Mucosa of descending colon (tissue), 3 donors: ENCODE measurements at regions not wholly inside any gene's neighbourhood (a gene's known extent, or its start where the extent isn't known, plus 50 kb on each side); places are given as distances from the start of the nearest gene placed in this dataset.

ENCODE experiments used
- ATAC-seq: fragments of 200-7000 bp; cut with Tn5 transposase; one replicate; pipeline ENCODE4 v1.9.1; 2020; ENCODE audit warnings: mild to moderate bottlenecking, moderate library complexity
- DNase-seq, 3 donors: peaks; one replicate each; pipeline ENCODE4 v3.0.0-alpha.2; 2020
- H3K36me3 ChIP-seq: fragments of 200-600 bp; one replicate; pipeline ENCODE4 v1.8.0; 2021; ENCODE audit warnings: low read depth, mild to moderate bottlenecking
- H3K4me1 ChIP-seq: fragments of 200-600 bp; one replicate; pipeline ENCODE4 v1.8.0; 2021; ENCODE audit warnings: low read depth, mild to moderate bottlenecking
- H3K4me3 ChIP-seq: fragments of 200-600 bp; one replicate; pipeline ENCODE4 v1.8.0; 2021; ENCODE audit warnings: mild to moderate bottlenecking
- H3K9me3 ChIP-seq: fragments of 200-600 bp; one replicate; pipeline ENCODE4 v1.8.0; 2021; ENCODE audit warnings: mild to moderate bottlenecking
- intact Hi-C, 2 donors: fragments of 100-400 bp; cut with DNase I in 1 of 2; cut with micrococcal nuclease in 1 of 2; formaldehyde crosslinking; loops; one replicate each; pipeline versions ENCODE4 v1.11.0 to v1.11.1; 2022; cut with DNase I, micrococcal nuclease
- TF ChIP-seq, protein P1 (sequence below): fragments of 200-600 bp; IDR thresholded peaks from one replicate; pipeline ENCODE4 v1.8.0; 2022; ENCODE audit warnings: antibody characterized with exemption, mild to moderate bottlenecking
- donor health status: DM: no; HTN: no; CAD: no; lungs with moderate emphysema.
- donor health status: DM: no; HTN: no; CAD: no.
- donor health status: DM: no; HTN: yes; CAD: no.

DNA sequence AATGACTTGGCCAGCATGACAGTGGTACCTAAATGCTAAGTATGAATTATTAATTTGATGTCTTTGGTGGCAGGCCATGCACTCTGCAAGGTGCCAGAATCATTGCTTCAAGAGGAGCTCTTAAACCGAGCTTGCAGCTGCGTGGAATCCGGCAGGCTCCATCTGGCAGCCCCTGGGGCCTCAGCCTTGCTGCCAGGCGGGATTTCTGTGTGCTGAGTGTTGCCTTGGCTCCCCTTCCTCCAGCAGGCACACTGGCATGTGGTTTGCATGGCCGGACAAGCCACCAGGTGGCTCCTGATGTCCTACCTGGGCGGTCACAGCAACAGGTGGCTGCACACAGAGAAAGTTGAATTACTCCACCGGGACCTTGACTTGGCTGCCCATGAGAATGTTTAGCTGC is 155.4 kb downstream of the URB2 start:
- DNase-seq (peak in 2 of 3 donors; percentile 69 to 75), ATAC-seq (peak; percentile 82)
- Histone ChIP-seq H3K4me3 (no peak overlapping the region), H3K36me3 (no peaks in the 10 kb centered on the region), H3K9me3 (no peaks in the 10 kb centered on the region), H3K4me1 (no peaks in the 10 kb centered on the region)
- intact Hi-C loops = no loop called here
- TF ChIP-seq, protein P1, sequence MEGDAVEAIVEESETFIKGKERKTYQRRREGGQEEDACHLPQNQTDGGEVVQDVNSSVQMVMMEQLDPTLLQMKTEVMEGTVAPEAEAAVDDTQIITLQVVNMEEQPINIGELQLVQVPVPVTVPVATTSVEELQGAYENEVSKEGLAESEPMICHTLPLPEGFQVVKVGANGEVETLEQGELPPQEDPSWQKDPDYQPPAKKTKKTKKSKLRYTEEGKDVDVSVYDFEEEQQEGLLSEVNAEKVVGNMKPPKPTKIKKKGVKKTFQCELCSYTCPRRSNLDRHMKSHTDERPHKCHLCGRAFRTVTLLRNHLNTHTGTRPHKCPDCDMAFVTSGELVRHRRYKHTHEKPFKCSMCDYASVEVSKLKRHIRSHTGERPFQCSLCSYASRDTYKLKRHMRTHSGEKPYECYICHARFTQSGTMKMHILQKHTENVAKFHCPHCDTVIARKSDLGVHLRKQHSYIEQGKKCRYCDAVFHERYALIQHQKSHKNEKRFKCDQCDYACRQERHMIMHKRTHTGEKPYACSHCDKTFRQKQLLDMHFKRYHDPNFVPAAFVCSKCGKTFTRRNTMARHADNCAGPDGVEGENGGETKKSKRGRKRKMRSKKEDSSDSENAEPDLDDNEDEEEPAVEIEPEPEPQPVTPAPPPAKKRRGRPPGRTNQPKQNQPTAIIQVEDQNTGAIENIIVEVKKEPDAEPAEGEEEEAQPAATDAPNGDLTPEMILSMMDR = peak; percentile 35

DNA sequence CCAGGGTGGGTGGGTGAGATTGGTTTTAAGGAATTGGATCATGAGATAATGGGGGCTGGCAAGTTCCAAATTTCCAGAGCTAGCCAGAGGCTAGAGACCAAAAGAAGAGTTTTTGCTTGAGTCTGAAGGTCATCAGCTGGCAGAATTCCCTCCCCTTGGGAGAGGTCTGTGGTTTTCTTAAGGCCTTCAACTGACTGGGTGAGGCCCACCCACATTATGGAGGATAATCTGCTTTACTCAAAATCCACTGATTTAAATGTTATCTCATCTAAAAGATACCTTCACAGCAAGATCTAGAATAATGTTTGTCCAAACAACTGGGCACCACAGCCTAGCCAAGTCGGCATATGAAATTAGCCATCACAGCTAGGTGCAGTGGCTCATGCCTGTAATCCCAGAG is 156.4 kb downstream of the URB2 start:
- TF ChIP-seq, protein P1 = no peak
- no peaks in the 10 kb centered on the region for H3K36me3 ChIP-seq
- no peak for ATAC-seq

GRCh38 chr1:229784834-229785233 is 158.8 kb downstream of the URB2 start:
- intact Hi-C loops = no loop called here
- ATAC-seq (peak; percentile 86), DNase-seq (peak in 2 of 3 donors; percentile 53 to 61)
- no peaks in the 10 kb centered on the region for H3K4me1 ChIP-seq
- no peak overlapping the region for H3K4me3 ChIP-seq
- no peaks in the 10 kb centered on the region for H3K36me3 ChIP-seq
- TF ChIP-seq, protein P1 = no peak
- no peaks in the 10 kb centered on the region for H3K9me3 ChIP-seq

More for the DNA sequence above, 156.4 kb downstream of the URB2 start:
- DNase-seq = no peak
- Histone ChIP-seq H3K9me3 (no peaks in the 10 kb centered on the region), H3K4me1 (no peaks in the 10 kb centered on the region), H3K4me3 (no peak overlapping the region)
- intact Hi-C loops = no loop called here

DNA sequence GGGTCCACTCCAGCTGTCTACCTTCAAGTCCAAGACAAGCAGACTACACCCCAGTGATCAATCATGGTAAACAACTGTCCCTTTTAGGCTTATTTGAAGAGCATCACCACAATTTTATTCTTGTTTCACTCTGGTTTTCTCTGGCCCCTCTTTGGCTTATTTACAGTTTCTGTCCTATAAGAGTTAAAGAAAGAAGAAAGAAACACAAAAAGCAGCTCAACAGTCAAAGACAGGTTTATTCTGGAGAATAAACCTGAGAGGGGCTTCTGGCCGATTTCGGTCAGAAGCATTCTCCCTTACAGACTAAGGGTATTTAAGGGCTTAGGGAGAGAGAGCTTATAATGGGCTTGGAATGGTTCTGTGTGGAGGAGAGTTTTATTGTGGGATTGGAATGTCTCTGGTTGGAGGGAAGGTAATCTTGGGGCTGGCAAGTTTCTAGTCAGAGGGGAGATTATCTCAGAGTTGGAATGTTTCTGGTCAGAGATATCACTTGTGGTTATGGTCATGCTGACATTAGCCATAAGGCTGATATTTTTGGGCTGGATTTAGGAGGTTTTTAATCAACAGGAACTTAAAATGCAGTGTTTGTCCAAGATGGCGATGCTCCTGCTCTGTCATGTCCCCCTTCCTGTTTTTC is 161.0 kb downstream of the URB2 start:
- TF ChIP-seq, protein P1 = no peak
- DNase-seq = no peak
- H3K4me1 ChIP-seq = no peaks in the 10 kb centered on the region
- no peaks in the 10 kb centered on the region for H3K36me3 ChIP-seq
- ATAC-seq = no peak
- intact Hi-C loops = no loop called here
- no peaks in the 10 kb centered on the region for H3K9me3 ChIP-seq
- H3K4me3 ChIP-seq = no peak overlapping the region

- ATAC-seq (no peak), DNase-seq (no peak)
- H3K36me3 ChIP-seq = no peaks in the 10 kb centered on the region
- no peaks in the 10 kb centered on the region for H3K4me1 ChIP-seq
- intact Hi-C loops = no loop called here
- H3K4me3 ChIP-seq = no peak overlapping the region
- TF ChIP-seq, protein P1 = no peak
- no peaks in the 10 kb centered on the region for H3K9me3 ChIP-seq
Measured at GRCh38 chr1:229788004-229788403, 162.0 kb downstream of the URB2 start.
